ENCODE measurements at regions not wholly inside any gene's neighbourhood (a gene's known extent, or its start where the extent isn't known, plus 50 kb on each side); places are given as distances from the start of the nearest gene placed in this dataset.

DNA sequence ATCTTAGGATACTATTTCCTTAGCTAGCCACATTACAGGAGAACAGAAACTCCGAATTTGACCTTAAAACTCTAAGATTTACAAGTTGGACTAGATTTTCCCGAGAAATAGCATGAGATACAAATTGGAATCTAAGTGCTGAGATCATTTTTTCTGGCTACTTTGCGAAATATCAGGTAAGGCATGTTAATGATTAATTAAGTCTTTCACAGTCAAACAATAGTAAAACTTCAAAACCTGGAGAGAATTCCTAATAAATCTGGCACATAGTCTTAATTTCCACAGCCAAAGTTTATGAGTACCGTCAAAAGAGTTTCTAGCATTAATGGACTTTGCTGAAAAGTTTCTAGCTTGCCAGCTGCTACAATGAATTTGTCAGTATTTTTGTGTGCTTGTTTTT lies 379.5 kb upstream of the TOM1L1 start:
- Histone ChIP-seq H3K27me3 (replicated peaks in 1 of 2; ENCODE audit: control insufficient read depth in 2 of 2, insufficient read depth in 2 of 2, low read length in 1 of 2) (no peaks in the 10 kb centered on the region), H2AFZ (ENCODE audit: control insufficient read depth, low read depth, low read length) (no peak overlapping the region), H3K4me1 (ENCODE audit: control insufficient read depth, insufficient read depth, low read length) (no peaks in the 10 kb centered on the region), H3K27ac (ENCODE audit: control insufficient read depth, insufficient read depth) (no peak overlapping the region), H3K9ac (ENCODE audit: control insufficient read depth, insufficient read depth, low read length) (no peak overlapping the region), H4K20me1 (ENCODE audit: control insufficient read depth, insufficient read depth) (no peaks in the 10 kb centered on the region), H3K4me2 (ENCODE audit: control insufficient read depth, insufficient read depth) (no peak overlapping the region), H3K79me2 (ENCODE audit: control insufficient read depth, insufficient read depth, low read length) (no peaks in the 10 kb centered on the region), H3K9me3 (replicated peaks; ENCODE audit: control insufficient read depth, insufficient read depth, low read length) (no peaks in the 10 kb centered on the region; the same call in 2 of the 3 replicates), H3K4me3 (no peak overlapping the region), H3K36me3 (ENCODE audit: control insufficient read depth in 2 of 2, insufficient read depth in 2 of 2, low read length in 1 of 2) (no peaks in the 10 kb centered on the region)
- in situ Hi-C loops (cut with MboI): no loop called here
- ChIA-PET POLR2A (no interaction called here), CTCF (no interaction called here), SMC1A (ENCODE audit: uncharacterized antibody, unreplicated experiment) (no interaction called here), RAD21 (ENCODE audit: unreplicated experiment) (no interaction called here)
- no peak for FAIRE-seq
- intact Hi-C loops (cut with micrococcal nuclease; ENCODE audit: unreplicated experiment): no loop called here
- WGBS (ENCODE audit: insufficient coverage, insufficient replicate concordance, low lambda C conversion rate, missing lambda C conversion rate): 7% methylated on average over 4 of the region's 4 CpGs
- ATAC-seq: no peak
- TF ChIP-seq ZNF217 (IDR thresholded peaks at IDR 0.05) (no peak), SMAD5 (IDR thresholded peaks at IDR 0.05; ENCODE audit: low read depth) (no peak), SIX5 (IDR thresholded peaks at IDR 0.05; ENCODE audit: low read depth, low read length, severe bottlenecking) (no peak), NR2F1 (conservative IDR thresholded peaks at IDR 0.05) (no peak), FOXM1 (IDR thresholded peaks at IDR 0.05; ENCODE audit: low read depth, low read length) (no peak), POLR2A (IDR thresholded peaks at IDR 0.05; ENCODE audit: low read depth, low read length) (no peak), POLR2AphosphoS5 (IDR thresholded peaks at IDR 0.05; ENCODE audit: low read length) (no peak), BHLHE40 (IDR thresholded peaks at IDR 0.05; ENCODE audit: borderline replicate concordance in 1 of 2, low read depth in 2 of 2, low read length in 1 of 2) (no peak), CREM (IDR thresholded peaks at IDR 0.05; ENCODE audit: low read depth) (no peak), ZNF24 (IDR thresholded peaks at IDR 0.05) (no peak)
- TF ChIP-seq, protein P1, sequence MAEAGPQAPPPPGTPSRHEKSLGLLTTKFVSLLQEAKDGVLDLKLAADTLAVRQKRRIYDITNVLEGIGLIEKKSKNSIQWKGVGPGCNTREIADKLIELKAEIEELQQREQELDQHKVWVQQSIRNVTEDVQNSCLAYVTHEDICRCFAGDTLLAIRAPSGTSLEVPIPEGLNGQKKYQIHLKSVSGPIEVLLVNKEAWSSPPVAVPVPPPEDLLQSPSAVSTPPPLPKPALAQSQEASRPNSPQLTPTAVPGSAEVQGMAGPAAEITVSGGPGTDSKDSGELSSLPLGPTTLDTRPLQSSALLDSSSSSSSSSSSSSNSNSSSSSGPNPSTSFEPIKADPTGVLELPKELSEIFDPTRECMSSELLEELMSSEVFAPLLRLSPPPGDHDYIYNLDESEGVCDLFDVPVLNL (IDR thresholded peaks at IDR 0.05; ENCODE audit: low read depth, low read length): no peak
- no TSS peak for BruUV-seq (replicated peaks)
- no peak for DNase-seq (ENCODE audit: low read depth, low spot score)

Measured in GM12878 (cell line).